ENCODE measurements at regions not wholly inside any gene's neighbourhood (a gene's known extent, or its start where the extent isn't known, plus 50 kb on each side); places are given as distances from the start of the nearest gene placed in this dataset.

GRCh38 chrX:40827331-40827730 lies 92.0 kb upstream of the MED14 start:
- no peak for DNase-seq
- H3K4me2 ChIP-seq = no peak overlapping the region
- no peaks in the 10 kb centered on the region for H3K9me2 ChIP-seq
- H3K27ac ChIP-seq (ENCODE audit: low read depth in 2 of 2, low read length in 1 of 2) = no peak overlapping the region
- no peaks in the 10 kb centered on the region for H3K36me3 ChIP-seq (replicated peaks in 1 of 2; ENCODE audit: control insufficient read depth in 1 of 2, insufficient read depth in 2 of 2, low read length in 1 of 2)
- POLR2A ChIA-PET = no interaction called here
- H3K4me1 ChIP-seq (ENCODE audit: control insufficient read depth in 1 of 2, insufficient read depth in 2 of 2, low read depth in 1 of 2, low read length in 1 of 2) = no peaks in the 10 kb centered on the region
- WGBS (ENCODE audit: low lambda C conversion rate) = 48% methylated on average over 4 of the region's 4 CpGs
- no peaks in the 10 kb centered on the region for H3K79me2 ChIP-seq (ENCODE audit: insufficient read depth)
- H3F3A ChIP-seq (replicated peaks; ENCODE audit: insufficient read depth) = no peaks in the 10 kb centered on the region
- no peaks in the 10 kb centered on the region for H3K9me3 ChIP-seq
- H3K4me3 ChIP-seq (ENCODE audit: low read depth in 2 of 2, low read length in 1 of 2) = no peak overlapping the region
- H2AFZ ChIP-seq (ENCODE audit: low read depth) = no peak overlapping the region
- CTCF ChIA-PET = no interaction called here
- no peak overlapping the region for H3K9ac ChIP-seq
- H3K27me3 ChIP-seq (ENCODE audit: insufficient read depth) = no peaks in the 10 kb centered on the region; the same call in 1 of the 2 replicates
- TF ChIP-seq MEF2A (IDR thresholded peaks at IDR 0.05; ENCODE audit: borderline replicate concordance, low read depth) = no peak
- TF ChIP-seq FOXM1 (IDR thresholded peaks at IDR 0.05; ENCODE audit: low read depth) = no peak
- no peak for TF ChIP-seq RFX5 (IDR thresholded peaks at IDR 0.05; ENCODE audit: low read length)
- TF ChIP-seq NFIC (IDR thresholded peaks at IDR 0.05; ENCODE audit: borderline replicate concordance) = no peak
- no peak for TF ChIP-seq NRF1 (IDR thresholded peaks at IDR 0.05; ENCODE audit: low read depth, low read length)
- TF ChIP-seq USF1 (IDR thresholded peaks at IDR 0.05; ENCODE audit: borderline replicate concordance, low read depth) = no peak
- TF ChIP-seq USF2 (IDR thresholded peaks at IDR 0.05; ENCODE audit: borderline replicate concordance, low read depth, low read length) = no peak
- TF ChIP-seq FOXJ3 (CRISPR knock-in tag; IDR thresholded peaks at IDR 0.05) = no peak
- TF ChIP-seq POLR2AphosphoS5 (IDR thresholded peaks at IDR 0.05; ENCODE audit: low read depth, low read length) = no peak
- H4K20me1 ChIP-seq (ENCODE audit: insufficient read depth) = no peaks in the 10 kb centered on the region

- H3K9me2 ChIP-seq = no peaks in the 10 kb centered on the region
- H3K4me1 ChIP-seq (ENCODE audit: control insufficient read depth in 1 of 2, insufficient read depth in 2 of 2, low read depth in 1 of 2, low read length in 1 of 2) = no peaks in the 10 kb centered on the region
- no peaks in the 10 kb centered on the region for H3F3A ChIP-seq (replicated peaks; ENCODE audit: insufficient read depth)
- H2AFZ ChIP-seq (ENCODE audit: low read depth) = no peak overlapping the region
- no peaks in the 10 kb centered on the region for H3K79me2 ChIP-seq (ENCODE audit: insufficient read depth)
- H3K27ac ChIP-seq (ENCODE audit: low read depth in 2 of 2, low read length in 1 of 2) = no peak overlapping the region
- H3K4me3 ChIP-seq (ENCODE audit: low read depth in 2 of 2, low read length in 1 of 2) = no peak overlapping the region
- DNase-seq = no peak
- H3K9me3 ChIP-seq = no peaks in the 10 kb centered on the region
- CTCF ChIA-PET = interaction anchor here (0.7 to 1.7 kb wide), 2 partner anchors 37 to 769 kb away, joined by 3 to 4 read pairs; no protein-coding TSS in a partner anchor
- POLR2A ChIA-PET = no interaction called here
- no peaks in the 10 kb centered on the region; the same call in 1 of the 2 replicates for H3K27me3 ChIP-seq (ENCODE audit: insufficient read depth)
- H4K20me1 ChIP-seq (ENCODE audit: insufficient read depth) = no peaks in the 10 kb centered on the region
- H3K9ac ChIP-seq = no peak overlapping the region
- TF ChIP-seq TAF1 (IDR thresholded peaks at IDR 0.05; ENCODE audit: borderline replicate concordance, low read depth, low read length) = no peak
- TF ChIP-seq RXRA (IDR thresholded peaks at IDR 0.05; ENCODE audit: borderline replicate concordance, low read depth) = no peak
- TF ChIP-seq USF2 (IDR thresholded peaks at IDR 0.05; ENCODE audit: borderline replicate concordance, low read depth, low read length) = no peak
- no peak for TF ChIP-seq GATA2 (CRISPR knock-in tag; IDR thresholded peaks at IDR 0.05)
- no peak for TF ChIP-seq NRF1 (IDR thresholded peaks at IDR 0.05; ENCODE audit: low read depth, low read length)
- no peak for TF ChIP-seq CHD2 (IDR thresholded peaks at IDR 0.05; ENCODE audit: low read length, partially characterized antibody)
- TF ChIP-seq EP300 (IDR thresholded peaks at IDR 0.05; ENCODE audit: borderline replicate concordance in 1 of 2, low read depth in 1 of 2, low read length in 1 of 2) = no peak
- no peak for TF ChIP-seq RFX5 (IDR thresholded peaks at IDR 0.05; ENCODE audit: low read length)
- no peak for TF ChIP-seq JUND (IDR thresholded peaks at IDR 0.05)
- TF ChIP-seq GABPA (IDR thresholded peaks at IDR 0.05; ENCODE audit: low read depth) = no peak
- TF ChIP-seq MXI1 (IDR thresholded peaks at IDR 0.05; ENCODE audit: low read depth, low read length) = no peak
- TF ChIP-seq TCF12 (IDR thresholded peaks at IDR 0.05) = no peak
- no peak for TF ChIP-seq IRF3 (IDR thresholded peaks at IDR 0.05; ENCODE audit: low read depth, low read length)
- no peak for TF ChIP-seq MAX (IDR thresholded peaks at IDR 0.05; ENCODE audit: low read depth)
- TF ChIP-seq NFIC (IDR thresholded peaks at IDR 0.05; ENCODE audit: borderline replicate concordance) = no peak
- no peak for TF ChIP-seq FOXJ3 (CRISPR knock-in tag; IDR thresholded peaks at IDR 0.05)
- no peak for TF ChIP-seq RCOR1 (IDR thresholded peaks at IDR 0.05; ENCODE audit: low read length)
- no peak overlapping the region for H3K4me2 ChIP-seq
- H3K36me3 ChIP-seq (replicated peaks in 1 of 2; ENCODE audit: control insufficient read depth in 1 of 2, insufficient read depth in 2 of 2, low read length in 1 of 2) = no peaks in the 10 kb centered on the region
- WGBS (ENCODE audit: low lambda C conversion rate) = 56% methylated on average over 5 of the region's 12 CpGs
Observed at GRCh38 chrX:40831750-40832149, 96.4 kb upstream of the MED14 start.
